Fibroblast of skin of left quadriceps (primary cell): ENCODE measurements at regions not wholly inside any gene's neighbourhood (a gene's known extent, or its start where the extent isn't known, plus 50 kb on each side); places are given as distances from the start of the nearest gene placed in this dataset.
"Not testable (repeated sequence)": the region's sequence is repeated elsewhere in the genome, so short reads cannot be mapped to it uniquely, and the experiment has no call there.

Experiments
- DNase-seq, 2 experiments: peaks; one replicate each; pipeline ENCODE4 v3.0.0-alpha.2; 2013; ENCODE audit warnings: low read depth in 2 of 2

DNA sequence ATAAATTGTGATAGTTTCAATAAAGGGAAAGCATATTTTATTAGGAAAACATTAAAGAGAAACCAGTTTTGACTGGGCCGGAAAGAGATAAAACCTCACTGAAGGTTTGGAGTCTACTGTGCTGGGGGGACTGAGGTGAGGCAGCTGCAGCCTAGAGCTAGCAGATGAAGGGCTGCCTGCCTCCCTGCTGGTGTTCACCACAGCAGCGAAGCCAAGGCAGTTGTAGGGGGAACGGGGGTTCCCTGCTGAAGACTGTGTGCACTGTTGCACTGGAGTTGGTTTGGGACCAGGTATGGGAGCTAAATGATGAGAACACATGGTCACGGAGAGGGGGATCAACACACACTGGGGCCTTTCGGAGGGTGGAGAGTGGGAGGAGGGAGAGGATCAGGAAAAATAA, 546.5 kb upstream of the SMIM31 start:
- DNase-seq, result no peak

DNA sequence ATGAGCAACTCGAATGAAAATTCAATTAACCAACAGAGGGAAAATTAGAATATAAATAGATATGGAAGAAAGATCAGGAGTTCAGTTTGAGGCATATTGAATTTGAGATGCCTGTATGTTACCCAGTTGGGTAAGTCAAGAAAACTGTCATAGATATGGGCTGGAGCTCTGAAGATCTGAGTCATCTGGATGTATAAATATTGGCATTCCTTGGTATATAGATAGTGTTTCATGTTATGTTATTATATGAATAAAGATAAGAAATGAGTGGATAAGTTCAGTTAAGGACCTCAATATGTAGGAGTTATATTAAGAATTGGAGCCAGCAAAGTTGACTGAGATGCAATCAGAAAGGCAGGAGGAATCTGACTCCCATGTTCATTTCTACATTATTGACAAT, 543.6 kb upstream of the SMIM31 start:
- DNase-seq, result no peak

DNA sequence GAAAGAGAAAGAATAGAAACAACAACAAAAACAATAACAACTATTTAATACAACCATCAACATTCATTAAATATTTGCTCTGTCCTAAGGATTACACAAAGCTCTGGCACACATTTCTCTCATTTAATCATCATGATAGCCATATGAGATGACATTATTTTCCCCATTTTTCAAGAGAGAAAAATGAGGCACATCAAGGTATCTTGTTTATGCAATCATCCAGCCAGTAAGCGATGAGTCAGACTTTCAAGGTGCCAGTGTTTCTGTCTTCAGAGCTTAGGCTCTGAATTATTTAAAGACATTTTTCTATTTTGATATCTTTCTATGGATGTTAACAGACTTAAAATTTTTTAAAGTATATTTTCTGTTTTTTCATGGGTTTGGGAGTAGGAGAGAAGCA, 541.8 kb upstream of the SMIM31 start:
- no peak for DNase-seq

DNA sequence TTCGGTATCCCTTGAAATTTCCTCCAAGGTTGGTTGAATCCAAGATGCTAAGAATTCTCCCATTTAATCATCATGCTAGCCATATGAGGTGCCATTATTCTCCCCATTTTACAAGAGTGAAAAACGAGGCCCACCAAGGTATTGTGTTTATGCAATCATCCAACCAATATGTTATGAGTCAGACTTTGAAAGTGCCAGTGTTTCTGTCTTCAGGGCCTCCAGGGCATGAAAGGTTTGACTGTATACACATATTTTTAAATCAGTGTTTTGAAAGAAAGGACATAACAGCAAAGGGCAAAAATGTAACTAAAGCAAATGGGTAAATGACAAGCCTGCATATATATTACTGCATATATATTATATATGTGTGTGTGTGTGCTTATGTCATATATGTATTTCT, 541.2 kb upstream of the SMIM31 start:
- DNase-seq, result no peak

DNA sequence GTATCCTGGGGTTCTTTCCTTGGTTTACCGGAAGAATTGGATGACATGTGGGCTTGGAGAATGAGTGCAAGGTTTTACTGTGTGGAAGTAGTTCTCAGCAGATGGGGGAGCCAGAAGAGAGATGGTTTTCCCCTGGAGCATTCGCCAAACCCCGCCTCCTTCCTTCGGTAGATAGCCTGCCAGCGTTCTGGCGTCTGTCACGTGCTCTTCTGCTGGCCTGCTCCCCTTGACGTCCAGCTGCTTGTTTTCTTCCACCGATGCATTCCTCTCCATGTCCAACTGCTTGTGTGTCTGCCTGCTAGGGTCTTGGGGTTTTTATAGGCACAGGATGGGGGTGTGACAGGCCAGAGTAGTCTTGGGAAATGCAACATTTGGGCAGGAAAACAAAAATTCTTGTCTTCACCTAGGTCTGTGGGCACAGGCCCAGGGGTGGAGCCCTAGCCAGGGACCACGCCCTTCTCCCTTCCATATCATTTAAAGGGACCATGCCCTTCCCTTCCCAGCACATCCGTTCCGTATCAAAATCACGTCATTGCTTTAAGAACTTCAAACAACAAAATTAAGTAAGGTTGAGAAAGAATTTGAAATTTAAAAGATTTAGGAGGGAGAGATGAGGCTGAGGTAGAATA, 538.7 kb upstream of the SMIM31 start:
- DNase-seq, result no peak

DNA sequence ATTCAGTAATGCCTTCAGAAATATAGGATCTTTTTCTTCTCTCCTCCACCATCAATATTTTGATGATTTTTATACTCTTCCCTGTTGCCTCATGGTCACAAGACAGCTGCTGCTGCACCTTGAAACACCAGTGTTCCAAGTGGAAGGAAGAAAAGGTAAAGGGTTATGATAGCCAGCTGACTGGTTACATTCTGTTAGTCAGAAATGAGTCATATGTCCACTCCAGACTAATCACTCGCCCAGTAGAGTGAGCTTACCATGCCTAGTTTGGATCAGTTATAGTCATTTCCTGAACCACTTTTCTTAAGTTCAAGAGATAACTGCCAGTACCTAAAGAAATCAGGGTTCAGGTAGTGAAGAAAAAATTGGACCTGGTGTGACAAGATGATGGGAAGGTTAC, 532.3 kb upstream of the SMIM31 start:
- DNase-seq, result no peak

DNA sequence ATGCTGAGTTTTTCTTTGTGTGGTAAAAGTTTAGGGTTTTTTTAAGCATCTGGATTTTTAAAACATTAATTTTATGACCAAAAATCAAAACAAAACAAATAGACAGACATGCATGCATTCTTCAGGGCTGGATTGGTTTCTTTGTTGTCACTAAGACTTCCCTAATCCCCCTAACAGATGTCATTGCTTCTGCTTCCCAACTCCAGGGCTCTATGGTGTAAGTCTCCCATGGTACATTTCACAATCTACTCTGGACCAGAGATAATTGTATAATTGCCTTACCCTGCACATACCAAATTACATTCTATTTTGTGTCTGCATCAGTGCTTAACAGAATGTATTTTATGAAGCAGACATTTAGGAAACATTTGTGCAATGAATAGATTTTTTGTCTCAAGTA, 529.1 kb upstream of the SMIM31 start:
- DNase-seq, result no peak

DNA sequence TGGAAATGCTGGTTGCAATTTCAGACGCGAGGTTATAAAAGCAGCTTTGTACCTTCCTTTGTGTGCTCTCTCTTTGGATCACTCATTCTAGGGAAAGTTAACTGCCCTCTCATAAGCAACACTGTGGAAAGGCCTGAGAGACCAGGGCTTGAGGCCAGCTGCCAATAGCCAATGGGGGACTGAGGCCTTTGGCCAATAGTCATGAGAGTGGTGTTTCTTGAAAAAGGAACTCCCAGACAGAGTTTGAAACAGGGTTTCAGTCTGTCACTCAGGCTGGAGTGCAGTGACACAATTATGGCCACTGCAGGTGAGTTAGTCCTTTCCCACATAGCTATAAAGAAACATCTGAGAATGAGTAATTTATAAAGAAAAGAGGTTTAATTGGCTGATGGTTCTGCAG, 524.7 kb upstream of the SMIM31 start:
- no peak for DNase-seq

DNA sequence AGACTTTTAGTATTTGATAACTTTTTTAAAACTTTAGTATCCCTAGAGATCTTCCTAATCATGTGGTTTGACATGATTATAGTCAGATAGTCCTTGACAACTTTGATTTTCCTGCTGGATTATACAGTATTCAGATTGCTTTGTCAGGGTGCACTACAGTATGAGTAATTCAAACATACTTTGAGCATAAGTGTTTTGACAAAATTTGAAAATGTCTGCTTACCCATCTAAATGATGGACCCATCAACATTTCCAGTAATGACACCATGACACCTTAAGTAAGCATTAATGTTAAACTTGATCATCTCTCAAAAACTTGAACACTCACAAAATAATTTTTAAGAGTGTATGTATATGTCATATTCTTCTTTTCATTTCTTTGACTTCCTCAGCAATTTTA, 514.5 kb upstream of the SMIM31 start:
- no peak for DNase-seq

DNA sequence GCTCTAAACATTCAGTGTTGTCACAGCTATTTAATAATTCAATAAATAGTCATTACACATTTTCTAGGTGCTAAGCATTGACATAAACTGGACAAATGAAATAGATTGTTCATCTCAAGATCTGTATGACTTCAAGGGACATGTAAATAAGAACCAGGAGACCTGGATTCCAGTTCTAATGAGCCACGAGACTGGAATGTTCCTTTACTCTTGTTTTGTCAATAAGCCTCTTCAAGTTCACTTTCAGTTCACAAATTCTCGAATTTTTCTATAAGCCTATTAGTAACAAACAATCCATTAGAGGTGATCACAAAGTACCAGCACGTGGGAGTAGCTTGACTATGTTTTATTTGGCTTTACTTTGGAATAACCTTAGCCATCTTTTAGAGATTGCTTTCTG, 514.0 kb upstream of the SMIM31 start:
- DNase-seq, result no peak

DNA sequence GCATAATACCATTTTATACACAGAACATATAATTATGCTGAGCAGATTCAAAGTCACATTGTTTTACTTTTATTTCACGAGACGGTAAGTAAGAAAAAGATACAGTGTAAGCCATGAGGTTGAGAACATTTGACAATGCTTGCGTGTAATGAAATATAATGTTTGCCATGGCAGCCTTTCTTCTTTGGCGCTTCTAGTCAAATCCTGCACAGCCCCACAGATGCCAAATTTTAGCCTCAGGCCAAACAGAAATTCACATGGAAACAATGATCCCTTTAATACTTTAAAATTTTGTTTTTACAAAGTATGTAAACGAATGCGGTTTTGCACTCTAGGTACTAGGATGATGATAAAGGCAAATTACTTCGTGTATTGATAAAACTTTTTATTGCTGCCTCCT, 502.7 kb upstream of the SMIM31 start:
- no peak for DNase-seq

DNA sequence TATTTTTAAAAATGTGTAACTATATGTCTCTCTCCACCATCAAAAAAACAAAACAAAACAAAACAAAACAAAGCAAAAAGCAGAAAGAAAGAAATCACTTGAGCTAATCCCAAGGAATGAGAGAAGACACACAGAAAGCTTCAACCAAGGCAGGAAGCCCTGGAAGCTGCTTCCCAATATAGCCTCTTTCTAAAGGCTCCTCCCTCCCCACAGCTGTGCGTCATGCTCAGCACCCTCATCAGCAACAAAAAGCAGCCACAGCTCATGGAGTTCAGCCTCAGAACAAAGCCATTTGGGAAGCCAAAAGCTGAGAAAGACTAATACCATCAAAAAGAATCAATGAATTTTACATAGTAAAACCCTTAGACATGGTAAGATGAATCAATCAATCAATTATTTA, 501.6 kb upstream of the SMIM31 start:
- no peak for DNase-seq

DNA sequence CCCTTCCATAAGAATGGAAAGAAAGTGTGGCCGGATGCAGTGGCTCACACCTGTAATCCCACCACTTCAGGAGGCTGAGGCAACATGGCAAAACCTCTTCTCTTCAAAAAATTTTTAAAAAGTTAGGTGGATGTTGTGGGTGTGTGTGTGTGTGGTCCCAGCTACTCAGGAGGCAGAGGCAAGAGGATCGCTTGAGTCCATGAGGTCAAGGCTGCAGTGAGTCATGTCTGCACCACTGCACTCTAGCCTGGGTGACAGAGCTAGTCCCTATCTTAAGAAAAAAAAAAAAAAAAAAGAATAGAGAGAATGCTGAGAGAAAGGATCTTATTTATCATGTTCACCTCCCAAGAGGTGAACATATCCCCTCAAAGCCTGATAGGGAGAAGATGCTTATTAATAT, 492.1 kb upstream of the SMIM31 start:
- DNase-seq, result no peak

DNA sequence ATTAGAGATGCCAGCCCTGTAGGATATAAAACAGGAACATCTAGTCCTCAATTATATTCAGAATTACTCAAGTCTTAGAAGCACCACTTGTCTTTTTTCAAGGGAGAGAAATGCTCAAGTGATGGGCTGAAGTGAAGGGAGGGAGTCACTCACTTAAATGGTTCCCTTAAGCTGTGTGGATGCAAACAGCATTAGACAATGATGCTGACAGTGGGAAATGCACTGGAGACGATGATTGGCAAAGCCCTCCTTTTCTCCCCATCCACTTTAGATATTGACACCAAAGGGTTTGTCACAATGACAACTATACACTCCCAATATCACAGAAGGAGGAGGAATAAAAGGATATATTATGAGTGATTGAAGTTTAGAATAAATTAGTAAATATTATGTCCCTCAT, 491.4 kb upstream of the SMIM31 start:
- not testable (repeated sequence) for DNase-seq

DNA sequence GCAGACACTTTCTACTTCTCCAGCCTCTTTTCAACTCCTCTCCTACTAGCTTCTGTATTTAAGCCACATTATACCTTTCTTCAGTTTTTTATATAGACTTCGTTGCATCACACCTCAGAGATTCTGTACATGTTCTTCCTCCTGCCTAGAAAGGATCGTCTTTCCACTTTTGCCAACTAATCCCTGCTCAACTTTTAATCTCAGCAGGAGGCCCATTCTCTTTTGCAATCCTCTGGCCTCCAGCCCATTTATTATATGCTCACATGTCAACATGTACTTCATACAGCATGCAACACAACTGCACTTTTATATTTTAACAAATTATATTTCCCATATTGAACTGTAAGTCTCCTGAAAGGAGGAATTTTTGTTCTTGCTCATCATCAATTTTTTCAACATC, 476.5 kb upstream of the SMIM31 start:
- DNase-seq, result not testable (repeated sequence)

DNA sequence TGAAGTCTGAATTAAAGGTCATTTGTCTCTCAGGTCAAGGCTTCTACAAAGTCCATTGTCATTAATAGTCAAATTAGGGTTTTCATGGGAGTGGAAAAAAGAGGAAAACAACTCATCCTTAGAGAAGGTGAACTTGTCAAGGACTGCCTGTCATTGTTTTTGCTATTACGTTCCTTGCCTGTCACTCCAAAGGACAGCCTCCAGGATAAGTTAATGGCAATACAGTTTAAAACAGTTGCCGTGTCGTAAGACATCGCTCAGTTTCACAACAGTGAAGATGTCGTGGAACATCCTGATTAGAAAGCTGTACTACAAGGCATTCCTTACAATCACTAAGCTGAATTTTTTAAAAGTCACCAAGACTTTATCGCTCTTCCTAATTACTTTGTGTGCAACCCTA, 466.8 kb upstream of the SMIM31 start:
- DNase-seq, result no peak

DNA sequence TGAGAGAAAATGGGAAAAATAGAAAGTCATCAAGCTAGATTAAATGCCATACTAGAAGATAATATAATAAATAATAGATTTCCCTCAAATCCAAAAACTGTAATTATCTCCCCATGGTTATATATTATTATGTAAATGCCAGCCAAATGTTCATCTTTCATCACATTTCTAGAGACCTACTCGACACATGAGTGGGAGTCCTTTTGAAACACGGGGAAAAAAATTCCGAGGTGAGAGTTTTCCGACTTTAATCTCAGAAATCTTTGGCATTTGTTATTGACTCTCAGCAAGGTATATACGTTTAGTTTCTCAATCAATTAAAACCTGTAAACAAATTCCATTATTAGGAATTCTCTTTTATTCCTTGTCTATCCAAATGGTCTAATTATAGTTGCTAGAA, 465.4 kb upstream of the SMIM31 start:
- DNase-seq, result no peak

DNA sequence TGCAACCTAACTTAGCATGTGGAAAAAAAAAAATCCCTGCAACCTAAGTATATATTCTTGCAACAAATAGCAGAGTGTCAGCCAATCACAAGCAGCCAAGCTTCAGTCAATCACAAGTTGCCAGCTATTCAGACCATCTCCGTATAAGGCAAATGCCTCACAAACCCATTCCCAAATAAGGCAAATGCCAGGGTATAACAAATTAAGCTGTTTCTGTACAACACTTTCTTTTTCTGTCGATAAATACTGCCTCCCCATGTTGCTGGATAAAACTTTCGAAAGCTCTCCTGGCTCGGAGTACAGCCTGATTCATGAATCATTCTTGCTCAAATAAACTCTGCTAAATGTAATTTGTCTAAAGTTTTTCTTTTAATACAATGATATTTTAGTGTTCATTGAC, 460.7 kb upstream of the SMIM31 start:
- DNase-seq, result no peak

DNA sequence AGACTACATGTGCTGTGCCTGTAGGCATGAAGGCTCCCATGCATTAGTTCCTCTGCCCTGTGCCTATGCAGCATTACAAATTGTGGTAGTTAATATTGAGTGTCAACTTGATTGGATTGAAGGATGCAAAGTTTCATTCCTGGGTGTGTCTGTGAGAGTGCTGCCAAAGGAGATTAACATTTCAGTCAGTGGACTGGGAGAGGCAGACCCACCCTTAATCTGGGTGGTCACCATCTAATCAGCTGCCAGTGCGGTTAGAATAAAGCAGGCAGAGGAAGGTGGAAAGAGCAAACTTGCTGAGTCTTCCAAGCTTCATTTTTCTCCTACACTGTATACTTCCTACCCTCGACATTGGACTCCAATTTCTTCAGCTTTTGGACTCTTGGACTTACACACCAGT, 460.2 kb upstream of the SMIM31 start:
- DNase-seq, result no peak

DNA sequence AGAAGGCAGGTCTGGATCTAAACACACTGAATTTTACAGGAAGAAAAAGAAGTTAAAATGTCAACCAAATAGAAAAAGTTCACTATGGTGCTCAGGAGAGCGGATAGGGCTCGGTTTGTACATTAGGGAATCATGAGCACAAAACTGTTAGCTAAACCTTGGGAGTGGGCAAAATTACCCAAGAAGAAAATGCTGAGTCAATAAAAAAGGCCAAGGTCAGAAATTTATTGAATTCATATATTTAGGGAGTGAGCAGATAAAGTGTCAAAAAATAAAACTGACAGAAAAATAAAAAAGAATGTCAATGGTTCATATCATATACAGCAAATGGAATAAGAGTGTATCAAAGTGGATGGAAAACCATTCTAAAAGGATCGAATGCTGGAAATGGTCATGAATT, 452.5 kb upstream of the SMIM31 start:
- no peak for DNase-seq

DNA sequence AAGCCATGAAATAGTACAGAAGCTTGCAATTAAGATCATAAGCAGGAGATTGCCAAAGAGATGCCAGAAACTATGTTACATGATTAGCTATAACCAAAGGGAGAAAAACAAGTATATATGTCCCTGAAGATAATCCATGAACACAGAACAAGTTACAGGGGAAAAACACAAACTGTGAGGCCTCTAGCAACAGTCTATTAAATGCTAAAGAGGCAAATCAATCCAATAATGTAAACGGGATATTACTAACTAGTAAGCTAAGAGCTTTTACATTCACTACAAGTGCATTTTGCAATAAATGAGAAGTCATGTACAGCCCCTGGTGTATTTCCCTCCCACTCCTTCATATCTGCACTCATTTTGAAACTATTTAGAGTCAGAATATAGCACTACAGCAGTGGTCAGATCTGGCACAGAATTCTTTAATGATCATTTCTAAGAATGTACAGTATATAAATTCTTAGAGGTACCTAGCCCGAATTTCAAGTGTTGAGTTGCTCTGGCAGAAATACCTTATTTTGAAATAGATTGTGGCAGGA, 449.8 kb upstream of the SMIM31 start:
- DNase-seq, result no peak

DNA sequence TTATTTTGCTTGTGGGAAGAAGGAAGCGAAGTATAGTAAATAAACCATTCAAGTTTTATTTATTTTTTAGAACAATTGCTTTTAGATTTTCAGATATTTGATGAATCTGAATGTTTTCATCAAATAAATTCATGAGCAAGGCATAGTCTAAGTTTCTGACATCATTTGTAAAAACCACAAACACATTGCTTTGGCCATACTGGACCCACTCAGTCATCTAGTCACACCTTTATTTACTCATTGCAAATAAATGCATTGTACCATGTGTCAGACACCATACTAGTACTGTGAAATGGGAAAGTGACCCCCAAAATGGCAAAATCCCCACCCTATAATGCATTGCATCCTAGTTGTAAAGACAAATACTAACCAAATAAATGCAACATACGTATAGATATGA, 449.1 kb upstream of the SMIM31 start:
- no peak for DNase-seq

DNA sequence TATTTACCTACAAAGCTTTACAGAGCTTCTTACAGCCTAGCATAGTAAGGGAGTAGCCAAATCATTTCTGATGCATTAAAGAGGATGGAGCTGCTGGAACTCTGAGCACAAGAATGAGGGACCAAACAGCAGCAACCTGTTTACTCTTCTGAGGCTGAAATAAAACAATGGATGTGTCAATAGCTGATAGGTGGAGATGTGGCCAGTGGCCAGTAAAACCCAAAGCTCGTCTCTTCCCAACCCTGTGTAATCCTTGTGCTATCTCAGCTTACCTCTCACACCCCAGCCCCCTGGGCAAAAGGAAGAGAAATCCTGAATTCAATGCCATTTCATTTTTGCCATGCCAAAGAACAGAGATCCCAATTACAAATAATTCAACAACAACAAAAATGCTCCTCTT, 446.7 kb upstream of the SMIM31 start:
- no peak for DNase-seq

DNA sequence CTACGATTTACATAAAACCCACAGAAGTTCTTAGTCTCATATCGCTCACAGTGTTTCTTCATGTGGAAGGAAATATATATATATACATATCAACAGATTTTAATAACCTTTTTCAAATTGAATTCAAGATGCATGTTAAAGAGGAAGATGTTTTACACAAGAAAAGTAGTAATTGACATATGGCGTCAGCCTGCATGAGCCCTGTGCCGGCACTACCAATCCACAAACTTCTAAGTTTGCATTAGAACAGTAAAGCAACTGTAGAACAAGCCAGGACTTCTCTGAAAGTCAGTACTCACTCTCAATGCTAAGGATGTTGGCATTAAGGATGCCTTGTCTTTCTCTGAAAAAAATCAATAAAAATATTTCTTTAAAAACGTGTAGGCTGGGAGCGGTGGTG, 441.3 kb upstream of the SMIM31 start:
- no peak for DNase-seq
